Mesendoderm (in vitro differentiated cells): ENCODE measurements at regions not wholly inside any gene's neighbourhood (a gene's known extent, or its start where the extent isn't known, plus 50 kb on each side); places are given as distances from the start of the nearest gene placed in this dataset.

Experiments used
- DNase-seq: peaks from one replicate; pipeline ENCODE4 v3.0.0; 2013
- H2AK5ac ChIP-seq: 2 replicates; pipeline ENCODE4 v1.6.1; 2013; ENCODE audit warnings: low read length, inconsistent platforms
- H2BK120ac ChIP-seq: 2 replicates; pipeline ENCODE4 v1.6.1; 2013; ENCODE audit warnings: low read depth, mild to moderate bottlenecking, low read length, moderate library complexity, mixed read lengths
- H2BK15ac ChIP-seq: replicated peaks from 2 replicates; pipeline ENCODE4 v1.6.1; 2013; ENCODE audit warnings: low read depth, mild to moderate bottlenecking, moderate library complexity
- H2BK5ac ChIP-seq: 2 replicates; pipeline ENCODE4 v1.6.1; 2013; ENCODE audit warnings: low read length, inconsistent platforms
- H3K18ac ChIP-seq: 2 replicates; pipeline ENCODE4 v1.6.1; 2013; ENCODE audit warnings: mild to moderate bottlenecking, low read length, mixed read lengths
- H3K23ac ChIP-seq: one replicate; pipeline ENCODE4 v1.6.1; 2013; ENCODE audit warnings: low read length
- H3K27ac ChIP-seq: 2 replicates; pipeline ENCODE4 v1.5.1; 2013; ENCODE audit warnings: low read depth, mild to moderate bottlenecking, inconsistent platforms, low read length, moderate library complexity
- H3K27me3 ChIP-seq: 2 replicates; pipeline ENCODE4 v1.6.1; 2013; ENCODE audit warnings: low read length, control low read depth, mild to moderate bottlenecking, inconsistent platforms; ENCODE audit not compliant: insufficient read depth, poor library complexity
- H3K36me3 ChIP-seq: 2 replicates; pipeline ENCODE4 v1.6.1; 2013; ENCODE audit warnings: low read length, inconsistent platforms; ENCODE audit not compliant: control insufficient read depth, insufficient read depth
- H3K4ac ChIP-seq: one replicate; pipeline ENCODE4 v1.6.1; 2013; ENCODE audit warnings: low read depth, mild to moderate bottlenecking, low read length, moderate library complexity
- H3K4me1 ChIP-seq: 2 replicates; pipeline ENCODE4 v1.6.1; 2013; ENCODE audit warnings: low read depth, low read length, inconsistent platforms; ENCODE audit not compliant: control insufficient read depth
- H3K4me2 ChIP-seq: 2 replicates; pipeline ENCODE4 v1.6.1; 2013; ENCODE audit warnings: low read length
- H3K4me3 ChIP-seq: 2 replicates; pipeline ENCODE4 v1.5.1; 2013; ENCODE audit warnings: mild to moderate bottlenecking, low read length
- H3K56ac ChIP-seq: one replicate; pipeline ENCODE4 v1.6.1; 2013; ENCODE audit warnings: low read length
- H3K79me1 ChIP-seq: 2 replicates; pipeline ENCODE4 v1.6.1; 2013; ENCODE audit warnings: low read length, inconsistent platforms
- H3K79me2 ChIP-seq: 2 replicates; pipeline ENCODE4 v1.6.1; 2013; ENCODE audit warnings: mild to moderate bottlenecking, low read length; ENCODE audit not compliant: control insufficient read depth, insufficient read depth
- H3K9ac ChIP-seq: 2 replicates; pipeline ENCODE4 v1.6.1; 2013; ENCODE audit warnings: low read length, inconsistent platforms
- H4K5ac ChIP-seq: one replicate; pipeline ENCODE4 v1.6.1; 2013; ENCODE audit warnings: low read length
- H4K8ac ChIP-seq: one replicate; pipeline ENCODE4 v1.6.1; 2013; ENCODE audit warnings: low read depth, mild to moderate bottlenecking, control low read depth, low read length, moderate library complexity
- WGBS: extraction: QIAGEN DNeasy Blood & Tissue Kit; methylation state at CpG from one replicate; pipeline ENCODE4 v1.1.7; 2013; ENCODE audit warnings: low lambda C conversion rate, missing lambda C conversion rate; ENCODE audit not compliant: insufficient coverage; ENCODE audit errors: extremely low coverage; 5-methylcytosine and 5-hydroxymethylcytosine counted together

DNA sequence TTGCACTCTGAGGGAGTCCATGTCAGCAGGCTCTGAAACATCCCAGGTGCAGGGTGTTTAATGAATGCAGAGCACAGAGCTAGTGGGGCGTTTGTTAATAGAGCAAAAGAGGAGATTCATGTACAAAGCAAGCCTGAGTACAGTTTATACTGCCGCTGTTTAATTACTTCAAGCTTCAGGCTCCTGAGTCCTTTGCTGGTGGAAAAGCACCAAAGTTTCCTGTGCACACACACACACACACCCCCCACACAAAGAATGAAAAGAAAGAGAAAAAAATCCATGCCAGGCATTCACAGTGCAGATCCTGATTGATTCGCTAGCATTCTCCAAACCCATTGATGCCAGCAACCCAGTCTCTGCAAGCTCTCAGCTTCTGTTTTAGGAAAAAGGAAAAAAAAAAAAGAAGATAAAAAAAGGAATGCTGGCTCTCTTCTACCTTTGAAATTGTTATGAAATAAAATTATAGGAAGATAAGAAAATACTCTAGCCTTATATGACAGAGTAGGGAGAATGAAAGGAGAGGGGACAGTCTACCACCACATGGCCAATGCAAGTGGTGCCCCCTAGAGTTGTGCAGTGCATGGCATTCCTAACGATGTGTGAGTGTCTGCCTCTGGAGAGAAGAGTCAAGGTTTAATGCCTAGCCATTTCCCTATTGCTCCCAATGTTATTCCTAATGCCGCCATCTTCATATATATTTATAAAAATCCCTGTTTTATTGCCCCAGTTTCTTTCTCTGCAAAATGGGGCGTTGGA is 216.5 kb downstream of the TMEM114 start:
- no peak overlapping the region for H2BK120ac ChIP-seq
- no peak for DNase-seq

DNA sequence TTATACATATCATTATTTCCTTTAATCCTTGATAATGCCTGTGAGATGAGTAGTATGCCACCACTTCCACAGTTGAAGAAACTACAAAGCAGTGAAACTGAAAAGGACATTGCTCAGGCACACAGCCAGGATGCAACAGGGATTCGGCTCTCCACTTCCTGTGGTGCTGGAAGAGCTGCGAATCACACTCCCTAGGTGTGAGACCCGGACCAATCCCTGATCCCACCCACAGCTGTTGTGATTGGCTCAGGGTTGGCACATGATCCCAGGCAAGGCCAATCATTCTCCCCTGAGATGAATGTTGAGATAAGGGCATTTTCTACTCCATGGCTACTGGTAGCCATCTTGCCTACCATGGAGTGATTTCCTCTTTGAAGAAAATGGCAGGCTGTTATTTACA is 218.2 kb downstream of the TMEM114 start:
- no peak overlapping the region for H2BK15ac ChIP-seq
- H4K8ac ChIP-seq: no peak overlapping the region
- no peaks in the 10 kb centered on the region for H3K27me3 ChIP-seq
- no peak overlapping the region for H3K4me3 ChIP-seq
- no peak overlapping the region for H3K4me2 ChIP-seq
- DNase-seq: peak; percentile 42
- no peak overlapping the region for H3K4ac ChIP-seq
- no peaks in the 10 kb centered on the region for H3K79me1 ChIP-seq
- H3K36me3 ChIP-seq: no peaks in the 10 kb centered on the region
- no peak overlapping the region for H2BK5ac ChIP-seq
- no peak overlapping the region for H4K5ac ChIP-seq
- no peaks in the 10 kb centered on the region for H3K4me1 ChIP-seq
- H3K56ac ChIP-seq: no peak overlapping the region
- no peaks in the 10 kb centered on the region for H3K79me2 ChIP-seq
- no peak overlapping the region for H2BK120ac ChIP-seq
- no peak overlapping the region for H3K27ac ChIP-seq
- no peak overlapping the region for H3K18ac ChIP-seq
- no peak overlapping the region for H2AK5ac ChIP-seq
- no CpG with 5 or more reads among the region's 3 CpGs for WGBS
- H3K9ac ChIP-seq: no peak overlapping the region
- no peak overlapping the region for H3K23ac ChIP-seq

More for the DNA sequence above, 216.5 kb downstream of the TMEM114 start:
- Histone ChIP-seq H3K56ac (no peak overlapping the region), H3K9ac (no peak overlapping the region), H3K36me3 (no peaks in the 10 kb centered on the region), H3K27me3 (no peaks in the 10 kb centered on the region), H2AK5ac (no peak overlapping the region), H4K8ac (no peak overlapping the region), H3K4ac (no peak overlapping the region), H3K79me1 (no peaks in the 10 kb centered on the region), H4K5ac (no peak overlapping the region), H3K27ac (no peak overlapping the region), H3K18ac (no peak overlapping the region), H3K4me3 (no peak overlapping the region), H3K4me1 (no peaks in the 10 kb centered on the region), H3K79me2 (no peaks in the 10 kb centered on the region), H2BK15ac (no peak overlapping the region), H3K23ac (no peak overlapping the region), H2BK5ac (no peak overlapping the region), H3K4me2 (no peak overlapping the region)
- no CpG with 5 or more reads among the region's 6 CpGs for WGBS

GRCh38 chr16:8370374-8371270 is 219.7 kb downstream of the TMEM114 start:
- Histone ChIP-seq H3K36me3 (no peaks in the 10 kb centered on the region), H3K27me3 (no peaks in the 10 kb centered on the region), H3K79me2 (no peaks in the 10 kb centered on the region), H3K4me1 (no peaks in the 10 kb centered on the region), H2BK15ac (no peak overlapping the region), H3K4ac (no peak overlapping the region), H2AK5ac (no peak overlapping the region), H3K56ac (no peak overlapping the region), H4K5ac (no peak overlapping the region), H3K27ac (no peak overlapping the region), H3K18ac (no peak overlapping the region), H3K23ac (no peak overlapping the region), H3K9ac (no peak overlapping the region), H4K8ac (no peak overlapping the region), H3K79me1 (no peaks in the 10 kb centered on the region), H2BK5ac (no peak overlapping the region), H3K4me2 (no peak overlapping the region), H2BK120ac (no peak overlapping the region), H3K4me3 (no peak overlapping the region)
- WGBS: no CpG with 5 or more reads among the region's 4 CpGs
- DNase-seq: peak; percentile 62

GRCh38 chr16:8358937-8359336 is 231.4 kb downstream of the TMEM114 start:
- H3K79me1 ChIP-seq: no peaks in the 10 kb centered on the region
- no peaks in the 10 kb centered on the region for H3K4me1 ChIP-seq
- H3K27me3 ChIP-seq: no peaks in the 10 kb centered on the region
- no peak overlapping the region for H3K27ac ChIP-seq
- no peak overlapping the region for H4K8ac ChIP-seq
- no peak overlapping the region for H4K5ac ChIP-seq
- no peak overlapping the region for H3K4ac ChIP-seq
- no peak overlapping the region for H3K23ac ChIP-seq
- no peaks in the 10 kb centered on the region for H3K36me3 ChIP-seq
- H3K18ac ChIP-seq: no peak overlapping the region
- H3K9ac ChIP-seq: no peak overlapping the region
- H3K79me2 ChIP-seq: no peaks in the 10 kb centered on the region
- no peak overlapping the region for H3K4me2 ChIP-seq
- no peak overlapping the region for H2BK5ac ChIP-seq
- H2AK5ac ChIP-seq: no peak overlapping the region
- H3K56ac ChIP-seq: no peak overlapping the region
- DNase-seq: no peak
- no peak overlapping the region for H3K4me3 ChIP-seq
- no CpG with 5 or more reads among the region's 8 CpGs for WGBS
- H2BK120ac ChIP-seq: no peak overlapping the region
- no peak overlapping the region for H2BK15ac ChIP-seq

DNA sequence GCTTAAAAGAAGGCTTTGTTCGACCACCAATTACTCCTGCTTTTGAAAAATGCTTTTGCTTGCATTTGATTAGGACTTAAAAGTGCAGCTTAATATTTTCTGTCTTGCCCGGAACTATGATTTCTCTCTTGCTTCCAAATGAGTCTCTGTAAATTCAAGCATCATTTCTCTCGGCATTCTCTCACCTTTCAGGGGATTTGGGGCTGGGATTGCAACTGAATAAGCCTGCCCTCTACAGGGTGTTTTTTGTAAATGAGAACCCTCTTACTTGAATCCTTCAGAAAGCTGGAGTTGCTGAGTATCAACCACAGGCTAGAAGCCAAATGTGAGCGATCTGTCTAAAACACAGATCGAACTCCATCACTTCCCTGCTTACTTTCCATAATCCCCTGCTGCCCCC is 234.6 kb downstream of the TMEM114 start:
- Histone ChIP-seq H2BK120ac (no peak overlapping the region), H3K18ac (no peak overlapping the region), H3K27ac (no peak overlapping the region), H3K9ac (no peak overlapping the region), H3K4me2 (no peak overlapping the region), H3K79me2 (no peaks in the 10 kb centered on the region), H3K4me3 (no peak overlapping the region), H3K56ac (no peak overlapping the region), H2BK15ac (no peak overlapping the region), H4K8ac (no peak overlapping the region), H3K36me3 (no peaks in the 10 kb centered on the region), H3K4me1 (no peaks in the 10 kb centered on the region), H3K27me3 (no peaks in the 10 kb centered on the region), H3K79me1 (no peaks in the 10 kb centered on the region), H3K4ac (no peak overlapping the region), H3K23ac (no peak overlapping the region), H4K5ac (no peak overlapping the region), H2AK5ac (no peak overlapping the region), H2BK5ac (no peak overlapping the region)
- no CpG with 5 or more reads among the region's 5 CpGs for WGBS
- DNase-seq: peak; percentile 55
